ENCODE measurements at regions not wholly inside any gene's neighbourhood (a gene's known extent, or its start where the extent isn't known, plus 50 kb on each side); places are given as distances from the start of the nearest gene placed in this dataset.

DNA sequence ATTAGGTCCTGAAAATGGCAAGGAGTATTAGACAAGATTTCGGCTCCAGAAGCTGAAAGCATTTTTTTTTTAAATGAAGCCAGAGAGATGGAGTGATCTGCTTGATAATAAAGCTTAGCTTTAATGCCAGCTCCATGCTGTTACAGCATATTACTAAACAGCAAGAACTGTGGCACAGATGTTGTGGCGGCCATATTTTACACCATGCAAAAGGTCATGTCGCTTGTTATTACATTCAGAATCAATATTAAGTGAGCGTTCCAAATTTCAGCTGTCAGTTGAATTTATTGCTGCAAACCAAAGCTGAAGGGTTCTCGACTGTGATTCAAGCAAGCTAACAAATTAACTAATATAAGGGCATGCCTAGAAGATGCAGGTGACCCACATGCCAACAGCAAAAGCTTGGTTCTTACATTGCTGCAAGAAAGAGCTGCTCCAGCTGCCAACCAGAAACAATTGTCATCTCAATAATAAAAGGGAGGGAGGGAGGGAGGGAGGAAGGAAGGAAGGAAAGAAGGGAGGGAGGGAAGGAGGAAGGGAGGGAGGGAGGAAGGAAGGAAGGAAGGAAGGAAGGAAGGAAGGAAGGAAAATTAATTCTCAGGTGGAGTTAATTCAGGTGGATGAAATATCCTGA is 517.7 kb upstream of the WWC1 start:
- ATAC-seq (no peak), FAIRE-seq (no peak), DNase-seq (ENCODE audit: low read depth, low spot score) (no peak)
- Histone ChIP-seq H4K20me1 (ENCODE audit: control insufficient read depth, insufficient read depth) (no peaks in the 10 kb centered on the region), H3K9me3 (replicated peaks; ENCODE audit: control insufficient read depth, insufficient read depth, low read length) (no peaks in the 10 kb centered on the region), H3K4me2 (ENCODE audit: control insufficient read depth, insufficient read depth) (no peak overlapping the region), H3K27ac (ENCODE audit: control insufficient read depth, insufficient read depth) (no peak overlapping the region), H2AFZ (ENCODE audit: control insufficient read depth, low read depth, low read length) (no peak overlapping the region), H3K9ac (ENCODE audit: control insufficient read depth, insufficient read depth, low read length) (no peak overlapping the region), H3K4me1 (ENCODE audit: control insufficient read depth, insufficient read depth, low read length) (no peaks in the 10 kb centered on the region), H3K36me3 (ENCODE audit: control insufficient read depth in 2 of 2, insufficient read depth in 2 of 2, low read length in 1 of 2) (no peaks in the 10 kb centered on the region), H3K27me3 (replicated peaks in 1 of 2; ENCODE audit: control insufficient read depth in 2 of 2, insufficient read depth in 2 of 2, low read length in 1 of 2) (no peaks in the 10 kb centered on the region; a peak in 1 of 4 replicates), H3K4me3 (no peak overlapping the region), H3K79me2 (ENCODE audit: control insufficient read depth, insufficient read depth, low read length) (no peaks in the 10 kb centered on the region)
- 14% methylated on average over 5 of the region's 5 CpGs for WGBS (ENCODE audit: insufficient coverage, insufficient replicate concordance, low lambda C conversion rate, missing lambda C conversion rate)
- no TSS peak for BruUV-seq (replicated peaks)
- CTCF ChIA-PET: interaction anchor here (0.6 kb wide), 2 partner anchors 14 to 460 kb away, joined by 3 read pairs; no protein-coding TSS in a partner anchor
- POLR2A ChIA-PET: interaction anchor here (0.9 kb wide), 1 partner anchor 9 kb away, joined by 3 read pairs; no protein-coding TSS in a partner anchor
- SMC1A ChIA-PET (ENCODE audit: uncharacterized antibody, unreplicated experiment): interaction anchor here (0.6 kb wide), 1 partner anchor 1196 kb away, joined by 4 read pairs; no protein-coding TSS in a partner anchor
- TF ChIP-seq BRCA1 (IDR thresholded peaks at IDR 0.05; ENCODE audit: low read depth, low read length): no peak
- TF ChIP-seq, protein P1, sequence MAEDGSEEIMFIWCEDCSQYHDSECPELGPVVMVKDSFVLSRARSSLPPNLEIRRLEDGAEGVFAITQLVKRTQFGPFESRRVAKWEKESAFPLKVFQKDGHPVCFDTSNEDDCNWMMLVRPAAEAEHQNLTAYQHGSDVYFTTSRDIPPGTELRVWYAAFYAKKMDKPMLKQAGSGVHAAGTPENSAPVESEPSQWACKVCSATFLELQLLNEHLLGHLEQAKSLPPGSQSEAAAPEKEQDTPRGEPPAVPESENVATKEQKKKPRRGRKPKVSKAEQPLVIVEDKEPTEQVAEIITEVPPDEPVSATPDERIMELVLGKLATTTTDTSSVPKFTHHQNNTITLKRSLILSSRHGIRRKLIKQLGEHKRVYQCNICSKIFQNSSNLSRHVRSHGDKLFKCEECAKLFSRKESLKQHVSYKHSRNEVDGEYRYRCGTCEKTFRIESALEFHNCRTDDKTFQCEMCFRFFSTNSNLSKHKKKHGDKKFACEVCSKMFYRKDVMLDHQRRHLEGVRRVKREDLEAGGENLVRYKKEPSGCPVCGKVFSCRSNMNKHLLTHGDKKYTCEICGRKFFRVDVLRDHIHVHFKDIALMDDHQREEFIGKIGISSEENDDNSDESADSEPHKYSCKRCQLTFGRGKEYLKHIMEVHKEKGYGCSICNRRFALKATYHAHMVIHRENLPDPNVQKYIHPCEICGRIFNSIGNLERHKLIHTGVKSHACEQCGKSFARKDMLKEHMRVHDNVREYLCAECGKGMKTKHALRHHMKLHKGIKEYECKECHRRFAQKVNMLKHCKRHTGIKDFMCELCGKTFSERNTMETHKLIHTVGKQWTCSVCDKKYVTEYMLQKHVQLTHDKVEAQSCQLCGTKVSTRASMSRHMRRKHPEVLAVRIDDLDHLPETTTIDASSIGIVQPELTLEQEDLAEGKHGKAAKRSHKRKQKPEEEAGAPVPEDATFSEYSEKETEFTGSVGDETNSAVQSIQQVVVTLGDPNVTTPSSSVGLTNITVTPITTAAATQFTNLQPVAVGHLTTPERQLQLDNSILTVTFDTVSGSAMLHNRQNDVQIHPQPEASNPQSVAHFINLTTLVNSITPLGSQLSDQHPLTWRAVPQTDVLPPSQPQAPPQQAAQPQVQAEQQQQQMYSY (CRISPR knock-in tag; IDR thresholded peaks at IDR 0.05): no peak
- no peak for TF ChIP-seq STAT3 (IDR thresholded peaks at IDR 0.05; ENCODE audit: low read depth, low read length)
- no peak for TF ChIP-seq SREBF1 (IDR thresholded peaks at IDR 0.05; ENCODE audit: low read length)
- no peak for TF ChIP-seq EGR1 (IDR thresholded peaks at IDR 0.05; ENCODE audit: borderline replicate concordance in 1 of 2, low read depth in 2 of 2, low read length in 2 of 2)
- no peak for TF ChIP-seq CREM (IDR thresholded peaks at IDR 0.05; ENCODE audit: low read depth)
- no peak for TF ChIP-seq NR2F1 (conservative IDR thresholded peaks at IDR 0.05)
- TF ChIP-seq SIX5 (IDR thresholded peaks at IDR 0.05; ENCODE audit: low read depth, low read length, severe bottlenecking): no peak
- no peak for TF ChIP-seq HDAC2 (IDR thresholded peaks at IDR 0.05)
- TF ChIP-seq EP300 (IDR thresholded peaks at IDR 0.05; ENCODE audit: borderline replicate concordance in 1 of 2, control insufficient read depth in 1 of 2, low read depth in 2 of 2, low read length in 2 of 2): no peak
- no peak for TF ChIP-seq NFYA (IDR thresholded peaks at IDR 0.05; ENCODE audit: borderline replicate concordance, low read depth, low read length)
- TF ChIP-seq, protein P2, sequence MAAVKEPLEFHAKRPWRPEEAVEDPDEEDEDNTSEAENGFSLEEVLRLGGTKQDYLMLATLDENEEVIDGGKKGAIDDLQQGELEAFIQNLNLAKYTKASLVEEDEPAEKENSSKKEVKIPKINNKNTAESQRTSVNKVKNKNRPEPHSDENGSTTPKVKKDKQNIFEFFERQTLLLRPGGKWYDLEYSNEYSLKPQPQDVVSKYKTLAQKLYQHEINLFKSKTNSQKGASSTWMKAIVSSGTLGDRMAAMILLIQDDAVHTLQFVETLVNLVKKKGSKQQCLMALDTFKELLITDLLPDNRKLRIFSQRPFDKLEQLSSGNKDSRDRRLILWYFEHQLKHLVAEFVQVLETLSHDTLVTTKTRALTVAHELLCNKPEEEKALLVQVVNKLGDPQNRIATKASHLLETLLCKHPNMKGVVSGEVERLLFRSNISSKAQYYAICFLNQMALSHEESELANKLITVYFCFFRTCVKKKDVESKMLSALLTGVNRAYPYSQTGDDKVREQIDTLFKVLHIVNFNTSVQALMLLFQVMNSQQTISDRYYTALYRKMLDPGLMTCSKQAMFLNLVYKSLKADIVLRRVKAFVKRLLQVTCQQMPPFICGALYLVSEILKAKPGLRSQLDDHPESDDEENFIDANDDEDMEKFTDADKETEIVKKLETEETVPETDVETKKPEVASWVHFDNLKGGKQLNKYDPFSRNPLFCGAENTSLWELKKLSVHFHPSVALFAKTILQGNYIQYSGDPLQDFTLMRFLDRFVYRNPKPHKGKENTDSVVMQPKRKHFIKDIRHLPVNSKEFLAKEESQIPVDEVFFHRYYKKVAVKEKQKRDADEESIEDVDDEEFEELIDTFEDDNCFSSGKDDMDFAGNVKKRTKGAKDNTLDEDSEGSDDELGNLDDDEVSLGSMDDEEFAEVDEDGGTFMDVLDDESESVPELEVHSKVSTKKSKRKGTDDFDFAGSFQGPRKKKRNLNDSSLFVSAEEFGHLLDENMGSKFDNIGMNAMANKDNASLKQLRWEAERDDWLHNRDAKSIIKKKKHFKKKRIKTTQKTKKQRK (IDR thresholded peaks at IDR 0.05; ENCODE audit: low read depth, low read length): no peak
- intact Hi-C loops (cut with micrococcal nuclease; ENCODE audit: unreplicated experiment): no loop called here
- in situ Hi-C loops (cut with MboI): no loop called here
- RAD21 ChIA-PET (ENCODE audit: unreplicated experiment): no interaction called here

Data from GM12878 (cell line).